Brain microvascular endothelial cell (primary cell): ENCODE measurements at regions not wholly inside any gene's neighbourhood (a gene's known extent, or its start where the extent isn't known, plus 50 kb on each side); places are given as distances from the start of the nearest gene placed in this dataset.

Experiments
- DNase-seq: peaks from one replicate; pipeline ENCODE4 v3.0.0-alpha.2; 2020
- H3K27ac ChIP-seq: fragments of 250-450 bp; sonication (Bioruptor Pico); 2 replicates; pipeline ENCODE4 v1.5.1; 2020; ENCODE audit warnings: mild to moderate bottlenecking, moderate library complexity
- H3K27me3 ChIP-seq: fragments of 250-450 bp; sonication (Bioruptor Pico); replicated peaks from 2 replicates; pipeline ENCODE4 v1.5.1; 2020; ENCODE audit warnings: mild to moderate bottlenecking
- H3K36me3 ChIP-seq: fragments of 250-450 bp; sonication (Bioruptor Pico); replicated peaks from 2 replicates; pipeline ENCODE4 v1.5.1; 2020; ENCODE audit warnings: mild to moderate bottlenecking
- H3K4me3 ChIP-seq: 2 replicates; pipeline ENCODE4 v1.5.1; 2011; ENCODE audit warnings: low read depth, mild to moderate bottlenecking, control low read depth, low read length, moderate library complexity
- CTCF ChIP-seq: IDR thresholded peaks from 2 replicates; pipeline ENCODE4 v1.5.1; 2011; ENCODE audit warnings: low read depth, mild to moderate bottlenecking, moderate library complexity, low read length, control low read depth, inconsistent platforms; ENCODE audit errors: missing control alignments
- in situ Hi-C: cut with HindIII; loops from 2 replicates; pipeline ENCODE4 v1.10.0; 2017; ENCODE audit warnings: low sequenced_read_pairs, low pct_ligation_motif_present

GRCh38 chr2:41119489-41119888 lies 667.6 kb upstream of the SLC8A1 start:
- in situ Hi-C loops, result no loop called here

GRCh38 chr2:41123341-41123740 lies 671.5 kb upstream of the SLC8A1 start:
- no peak for TF ChIP-seq CTCF
- Histone ChIP-seq H3K27ac (no peak overlapping the region), H3K27me3 (no peaks in the 10 kb centered on the region), H3K36me3 (no peaks in the 10 kb centered on the region), H3K4me3 (no peak overlapping the region)
- in situ Hi-C loops, result no loop called here
- DNase-seq, result no peak

More at GRCh38 chr2:41119489-41119888, 667.6 kb upstream of the SLC8A1 start:
- Histone ChIP-seq H3K27me3 (no peaks in the 10 kb centered on the region), H3K36me3 (no peaks in the 10 kb centered on the region), H3K27ac (no peak overlapping the region), H3K4me3 (no peak overlapping the region)
- TF ChIP-seq CTCF, result no peak
- no peak for DNase-seq

- Histone ChIP-seq H3K4me3 (no peak overlapping the region), H3K27me3 (no peaks in the 10 kb centered on the region), H3K36me3 (no peaks in the 10 kb centered on the region), H3K27ac (no peak overlapping the region)
- TF ChIP-seq CTCF, result no peak
- in situ Hi-C loops, result no loop called here
- no peak for DNase-seq
Observed at GRCh38 chr2:41127351-41127750, 675.5 kb upstream of the SLC8A1 start.

GRCh38 chr2:41129988-41130387 lies 678.1 kb upstream of the SLC8A1 start:
- Histone ChIP-seq H3K27ac (no peak overlapping the region), H3K4me3 (no peak overlapping the region), H3K27me3 (no peaks in the 10 kb centered on the region), H3K36me3 (no peaks in the 10 kb centered on the region)
- no peak for DNase-seq
- no peak for TF ChIP-seq CTCF
- in situ Hi-C loops, result no loop called here

- H3K27ac ChIP-seq, result no peak overlapping the region
- peak; percentile 25 for DNase-seq
- TF ChIP-seq CTCF, result no peak
- no peaks in the 10 kb centered on the region for H3K36me3 ChIP-seq
- no peak overlapping the region for H3K4me3 ChIP-seq
- in situ Hi-C loops, result no loop called here
- no peaks in the 10 kb centered on the region for H3K27me3 ChIP-seq
Observed at GRCh38 chr2:41137031-41137430, 685.1 kb upstream of the SLC8A1 start.

- H3K36me3 ChIP-seq, result no peaks in the 10 kb centered on the region
- no peak overlapping the region for H3K4me3 ChIP-seq
- in situ Hi-C loops, result no loop called here
- H3K27me3 ChIP-seq, result no peaks in the 10 kb centered on the region
- TF ChIP-seq CTCF, result no peak
- no peak overlapping the region for H3K27ac ChIP-seq
- no peak for DNase-seq
Observed at GRCh38 chr2:41141146-41141791, 689.4 kb upstream of the SLC8A1 start.
